ENCODE measurements at regions not wholly inside any gene's neighbourhood (a gene's known extent, or its start where the extent isn't known, plus 50 kb on each side); places are given as distances from the start of the nearest gene placed in this dataset.

GRCh38 chr12:92218394-92219077 is 72.9 kb upstream of the BTG1 start:
- H3K4me3 ChIP-seq, result no peak overlapping the region
- H3K27ac ChIP-seq, result no peak overlapping the region
- TF ChIP-seq HDAC2 (IDR thresholded peaks at IDR 0.05) (no peak), MAFK (IDR thresholded peaks at IDR 0.05; ENCODE audit: partially characterized antibody) (no peak), POLR2AphosphoS2 (conservative IDR thresholded peaks at IDR 0.05; ENCODE audit: low read length) (no peak), ESRRA (IDR thresholded peaks at IDR 0.05; ENCODE audit: borderline replicate concordance, low read length) (no peak), FOSL2 (IDR thresholded peaks at IDR 0.05) (no peak), FOSL2 (CRISPR knock-in tag; IDR thresholded peaks at IDR 0.05) (no peak), FOSB (CRISPR knock-in tag; IDR thresholded peaks at IDR 0.05) (no peak), JUNB (IDR thresholded peaks at IDR 0.05) (no peak), HOXB13 (CRISPR knock-in tag; IDR thresholded peaks at IDR 0.05; ENCODE audit: low read depth) (no peak), JUN (IDR thresholded peaks at IDR 0.05) (no peak), RARB (CRISPR knock-in tag; IDR thresholded peaks at IDR 0.05) (no peak), HOXB5 (CRISPR knock-in tag; IDR thresholded peaks at IDR 0.05) (no peak), PBX3 (IDR thresholded peaks at IDR 0.05) (no peak), HEYL (CRISPR knock-in tag; IDR thresholded peaks at IDR 0.05) (no peak)
- TF ChIP-seq, protein P1, sequence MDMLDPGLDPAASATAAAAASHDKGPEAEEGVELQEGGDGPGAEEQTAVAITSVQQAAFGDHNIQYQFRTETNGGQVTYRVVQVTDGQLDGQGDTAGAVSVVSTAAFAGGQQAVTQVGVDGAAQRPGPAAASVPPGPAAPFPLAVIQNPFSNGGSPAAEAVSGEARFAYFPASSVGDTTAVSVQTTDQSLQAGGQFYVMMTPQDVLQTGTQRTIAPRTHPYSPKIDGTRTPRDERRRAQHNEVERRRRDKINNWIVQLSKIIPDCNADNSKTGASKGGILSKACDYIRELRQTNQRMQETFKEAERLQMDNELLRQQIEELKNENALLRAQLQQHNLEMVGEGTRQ (IDR thresholded peaks at IDR 0.05), result no peak
- no peak overlapping the region for H3K4me2 ChIP-seq
- ChIA-PET POLR2A (interaction anchor here (0.7 kb wide), 1 partner anchor 10 kb away, joined by 4 read pairs; no protein-coding TSS in a partner anchor), CTCF (no interaction called here)
- no peak for DNase-seq (ENCODE audit: low read depth in 1 of 2, low spot score in 1 of 2)
- WGBS (ENCODE audit: missing lambda C conversion rate), result 71% methylated on average over 3 of the region's 3 CpGs
- no peak for FAIRE-seq
- H3K4me1 ChIP-seq, result no peaks in the 10 kb centered on the region
- no peak for ATAC-seq
- H3K9me3 ChIP-seq, result no peaks in the 10 kb centered on the region

DNA sequence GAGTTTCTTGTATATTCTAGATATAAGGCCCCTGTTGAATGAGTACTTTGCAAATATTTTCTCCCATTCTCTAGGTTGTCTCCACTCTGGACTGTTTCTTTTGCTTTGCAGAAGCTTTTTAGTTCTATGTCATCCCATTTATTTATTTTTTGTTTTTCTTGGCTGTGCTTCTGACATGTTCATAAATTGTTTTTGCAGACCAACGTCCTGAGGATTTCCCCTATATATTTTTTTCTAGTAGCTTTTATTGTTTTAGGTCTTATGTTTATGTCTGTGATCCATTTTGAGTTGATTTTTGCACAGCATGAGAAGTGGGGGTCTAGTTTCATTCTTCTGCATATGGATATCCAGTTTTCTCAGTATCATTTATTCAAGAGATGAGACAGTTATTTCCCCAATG is 70.4 kb upstream of the BTG1 start:
- no peak for TF ChIP-seq ZC3H11A (IDR thresholded peaks at IDR 0.05)
- TF ChIP-seq RNF2 (IDR thresholded peaks at IDR 0.05; ENCODE audit: borderline replicate concordance, low read depth), result no peak
- TF ChIP-seq, protein P2, sequence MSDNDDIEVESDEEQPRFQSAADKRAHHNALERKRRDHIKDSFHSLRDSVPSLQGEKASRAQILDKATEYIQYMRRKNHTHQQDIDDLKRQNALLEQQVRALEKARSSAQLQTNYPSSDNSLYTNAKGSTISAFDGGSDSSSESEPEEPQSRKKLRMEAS (IDR thresholded peaks at IDR 0.05), result no peak
- TF ChIP-seq ESRRA (IDR thresholded peaks at IDR 0.05; ENCODE audit: borderline replicate concordance, low read length), result no peak
- no peak for TF ChIP-seq FOXS1 (CRISPR knock-in tag; IDR thresholded peaks at IDR 0.05)
- WGBS (ENCODE audit: missing lambda C conversion rate), result 3% methylated on average over 1 of the region's 1 CpG
- no peak for FAIRE-seq
- Histone ChIP-seq H3K27ac (no peak overlapping the region), H3K4me3 (no peak overlapping the region), H3K4me2 (no peak overlapping the region), H3K9me3 (no peaks in the 10 kb centered on the region), H3K4me1 (no peaks in the 10 kb centered on the region)
- POLR2A ChIA-PET, result no interaction called here
- no peak for DNase-seq (ENCODE audit: low read depth in 1 of 2, low spot score in 1 of 2)
- CTCF ChIA-PET, result interaction anchor here (0.6 kb wide), 1 partner anchor 238 kb away, joined by 4 read pairs; no protein-coding TSS in a partner anchor
- ATAC-seq, result no peak

GRCh38 chr12:92215358-92215757 is 69.7 kb upstream of the BTG1 start:
- Histone ChIP-seq H3K9me3 (no peaks in the 10 kb centered on the region), H3K4me2 (no peak overlapping the region), H3K4me3 (no peak overlapping the region), H3K4me1 (no peaks in the 10 kb centered on the region), H3K27ac (no peak overlapping the region)
- 97% methylated on average over 5 of the region's 5 CpGs for WGBS (ENCODE audit: missing lambda C conversion rate)
- ATAC-seq (no peak), DNase-seq (ENCODE audit: low read depth in 1 of 2, low spot score in 1 of 2) (no peak), FAIRE-seq (no peak)
- POLR2A ChIA-PET, result no interaction called here
- CTCF ChIA-PET, result interaction anchor here (0.6 kb wide), 1 partner anchor 239 kb away, joined by 4 read pairs; no protein-coding TSS in a partner anchor
- no peak for TF ChIP-seq MYC (IDR thresholded peaks at IDR 0.05; ENCODE audit: borderline replicate concordance, low read length)
- TF ChIP-seq HDAC2 (IDR thresholded peaks at IDR 0.05), result no peak
- no peak for TF ChIP-seq GATA3 (IDR thresholded peaks at IDR 0.05; ENCODE audit: borderline replicate concordance)
- TF ChIP-seq EHMT2 (IDR thresholded peaks at IDR 0.05; ENCODE audit: low read depth), result no peak
- TF ChIP-seq SREBF2 (IDR thresholded peaks at IDR 0.05), result no peak
- TF ChIP-seq CHD2 (IDR thresholded peaks at IDR 0.05; ENCODE audit: low read length, partially characterized antibody), result no peak
- no peak for TF ChIP-seq PBX3 (IDR thresholded peaks at IDR 0.05)
- TF ChIP-seq HOXA7 (CRISPR knock-in tag; IDR thresholded peaks at IDR 0.05), result no peak
- no peak for TF ChIP-seq EHF (CRISPR knock-in tag; IDR thresholded peaks at IDR 0.05)
- TF ChIP-seq REST (IDR thresholded peaks at IDR 0.05), result no peak

All from A549 (cell line).